Ovary (tissue), 7 donors: ENCODE measurements at regions not wholly inside any gene's neighbourhood (a gene's known extent, or its start where the extent isn't known, plus 50 kb on each side); places are given as distances from the start of the nearest gene placed in this dataset.

ENCODE experiments used
- DNase-seq, 5 donors: peaks; one replicate each; pipeline ENCODE4 v3.0.0-alpha.2; 2019 to 2020
- H3K27ac ChIP-seq, 2 donors: fragments of 200-600 bp; one replicate each; pipeline versions ENCODE4 v1.5.1 to v1.8.0; 2019 to 2022
- H3K27me3 ChIP-seq: fragments of 200-600 bp; one replicate; pipeline ENCODE4 v1.8.0; 2022
- H3K36me3 ChIP-seq: fragments of 200-600 bp; sonication (generic); one replicate; pipeline ENCODE4 v1.5.1; 2019
- H3K4me1 ChIP-seq: one replicate; pipeline ENCODE4 v1.8.1; 2013; ENCODE audit warnings: mild to moderate bottlenecking, moderate library complexity; ENCODE audit not compliant: insufficient read depth
- H3K4me3 ChIP-seq: fragments of 200-600 bp; sonication (generic); one replicate; pipeline ENCODE4 v1.5.1; 2017
- H3K9me3 ChIP-seq, 2 donors: fragments of 200-600 bp in 1 of 2; sonication (generic) in 1 of 2; one replicate each; pipeline versions ENCODE4 v1.5.1 to v1.8.1; 2013 to 2019; ENCODE audit warnings: mild to moderate bottlenecking in 1 of 2, moderate library complexity in 1 of 2
- CTCF ChIP-seq, 3 donors: fragments of 450-650 bp in 2 of 3; fragments of 200-600 bp in 1 of 3; IDR thresholded peaks; one replicate each; pipeline versions ENCODE4 v1.5.1 to v1.8.0; 2016 to 2022; ENCODE audit warnings: antibody characterized with exemption in 3 of 3, mild to moderate bottlenecking in 1 of 3
- EP300 ChIP-seq: sonication (generic); formaldehyde crosslinking; IDR thresholded peaks from one replicate; pipeline ENCODE4 v1.6.1; 2017; ENCODE audit warnings: antibody characterized with exemption
- POLR2A ChIP-seq: fragments of 450-650 bp; IDR thresholded peaks from one replicate; pipeline ENCODE4 v1.6.1; 2017; ENCODE audit warnings: antibody characterized with exemption, mild to moderate bottlenecking, moderate library complexity
- WGBS, 3 donors: extraction: QIAGEN DNeasy Blood & Tissue Kit in 1 of 3; methylation state at CpG; one replicate each; pipeline versions ENCODE4 v1.1.5 to v1.1.7; 2013 to 2017; 5-methylcytosine and 5-hydroxymethylcytosine counted together
- intact Hi-C, 4 donors: fragments of 100-400 bp; cut with DNase I; formaldehyde crosslinking; loops; one replicate each; pipeline versions ENCODE4 v1.11.0 to v1.15.1; 2022 to 2023
- donor health status: DM: no; HTN: no; CAD: no; lungs with moderate emphysema.
- donor health status: DM: no; HTN: no; CAD: no.
- donor health status: Bipolar disorder and iron deficiency.
- donor health status: DM: no; HTN: no; CAD: no.
- donor health status: DM: yes; HTN: yes; CAD: no.

- intact Hi-C loops, result no loop called here
- no peaks in the 10 kb centered on the region for H3K4me1 ChIP-seq
- H3K4me3 ChIP-seq, result no peak overlapping the region
- TF ChIP-seq CTCF (IDR thresholded peaks at IDR 0.05), result no peak
- no peak for TF ChIP-seq EP300
- TF ChIP-seq POLR2A, result no peak
- no peaks in the 10 kb centered on the region for H3K27me3 ChIP-seq
- no peak overlapping the region for H3K27ac ChIP-seq
- H3K9me3 ChIP-seq, result no peaks in the 10 kb centered on the region
- no peaks in the 10 kb centered on the region for H3K36me3 ChIP-seq
- DNase-seq, result no peak
These were observed 901.3 kb upstream of the CITED2 start for GRCh38 chr6:140275725-140276124.

- no peaks in the 10 kb centered on the region for H3K27me3 ChIP-seq
- H3K4me3 ChIP-seq, result no peak overlapping the region
- TF ChIP-seq EP300, result no peak
- TF ChIP-seq POLR2A, result no peak
- no peak for TF ChIP-seq CTCF (IDR thresholded peaks at IDR 0.05)
- intact Hi-C loops, result no loop called here
- no peaks in the 10 kb centered on the region for H3K9me3 ChIP-seq
- no peaks in the 10 kb centered on the region for H3K36me3 ChIP-seq
- no peak for DNase-seq
- H3K27ac ChIP-seq, result no peak overlapping the region
- WGBS, 3 donors, result 94 to 99% (median 98%) methylated on average over 2 of the region's 2 CpGs
- H3K4me1 ChIP-seq, result peaks cover 2% of the 10 kb centered on the region
These were observed 900.1 kb upstream of the CITED2 start for GRCh38 chr6:140274548-140274947.

- Histone ChIP-seq H3K27ac (peak overlapping the region in 1 of 2 donors; percentile 6), H3K27me3 (no peaks in the 10 kb centered on the region), H3K9me3 (no peaks in the 10 kb centered on the region), H3K4me3 (no peak overlapping the region), H3K4me1 (peaks cover 2% of the 10 kb centered on the region), H3K36me3 (no peaks in the 10 kb centered on the region)
- intact Hi-C loops, result no loop called here
- DNase-seq, result no peak
- no peak for TF ChIP-seq EP300
- TF ChIP-seq CTCF (IDR thresholded peaks at IDR 0.05), result no peak
- TF ChIP-seq POLR2A, result no peak
- WGBS, 3 donors, result 12 to 40% (median 14%) methylated on average over 2 of the region's 2 CpGs
These were observed 897.4 kb upstream of the CITED2 start for GRCh38 chr6:140271759-140272377.

GRCh38 chr6:140269591-140270165 is 895.2 kb upstream of the CITED2 start:
- intact Hi-C loops, result no loop called here
- 51 to 83% (median 82%) methylated on average over 2 of the region's 2 CpGs for WGBS, 3 donors
- H3K36me3 ChIP-seq, result no peaks in the 10 kb centered on the region
- TF ChIP-seq CTCF (IDR thresholded peaks at IDR 0.05) (no peak), POLR2A (no peak), EP300 (no peak)
- no peaks in the 10 kb centered on the region for H3K9me3 ChIP-seq
- no peak overlapping the region for H3K4me3 ChIP-seq
- peaks cover 2% of the 10 kb centered on the region for H3K4me1 ChIP-seq
- DNase-seq, result no peak
- H3K27me3 ChIP-seq, result no peaks in the 10 kb centered on the region
- H3K27ac ChIP-seq, result no peak overlapping the region
